ENCODE measurements at regions not wholly inside any gene's neighbourhood (a gene's known extent, or its start where the extent isn't known, plus 50 kb on each side); places are given as distances from the start of the nearest gene placed in this dataset.

DNA sequence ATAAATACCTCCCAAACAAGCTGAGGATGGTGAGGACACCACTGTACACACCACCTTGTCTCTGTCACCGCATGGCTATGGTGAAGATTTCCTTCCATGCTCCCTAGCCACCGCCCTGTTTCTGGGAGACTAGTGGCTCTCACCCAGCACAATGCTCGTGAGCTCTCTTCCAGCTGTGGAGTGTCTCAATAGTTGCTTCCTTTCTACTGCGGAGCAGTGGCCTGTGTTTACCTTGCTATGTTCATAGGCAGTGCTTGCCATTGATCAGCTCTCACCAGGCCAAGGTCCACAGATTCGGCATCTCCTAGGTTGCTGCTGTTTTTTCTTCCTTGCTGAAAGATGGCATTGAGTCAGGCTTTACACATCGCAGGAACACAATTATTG, 313.6 kb upstream of the RTL1 start:
- no peaks in the 10 kb centered on the region for H3K27me3 ChIP-seq (ENCODE audit: low read depth)
- H3K9me3 ChIP-seq, result no peaks in the 10 kb centered on the region
- H3K27ac ChIP-seq, result no peak overlapping the region
- intact Hi-C loops (cut with DNase I), result no loop called here
- H3K36me3 ChIP-seq, result no peaks in the 10 kb centered on the region
- DNase-seq, result no peak
- TF ChIP-seq, protein P1, sequence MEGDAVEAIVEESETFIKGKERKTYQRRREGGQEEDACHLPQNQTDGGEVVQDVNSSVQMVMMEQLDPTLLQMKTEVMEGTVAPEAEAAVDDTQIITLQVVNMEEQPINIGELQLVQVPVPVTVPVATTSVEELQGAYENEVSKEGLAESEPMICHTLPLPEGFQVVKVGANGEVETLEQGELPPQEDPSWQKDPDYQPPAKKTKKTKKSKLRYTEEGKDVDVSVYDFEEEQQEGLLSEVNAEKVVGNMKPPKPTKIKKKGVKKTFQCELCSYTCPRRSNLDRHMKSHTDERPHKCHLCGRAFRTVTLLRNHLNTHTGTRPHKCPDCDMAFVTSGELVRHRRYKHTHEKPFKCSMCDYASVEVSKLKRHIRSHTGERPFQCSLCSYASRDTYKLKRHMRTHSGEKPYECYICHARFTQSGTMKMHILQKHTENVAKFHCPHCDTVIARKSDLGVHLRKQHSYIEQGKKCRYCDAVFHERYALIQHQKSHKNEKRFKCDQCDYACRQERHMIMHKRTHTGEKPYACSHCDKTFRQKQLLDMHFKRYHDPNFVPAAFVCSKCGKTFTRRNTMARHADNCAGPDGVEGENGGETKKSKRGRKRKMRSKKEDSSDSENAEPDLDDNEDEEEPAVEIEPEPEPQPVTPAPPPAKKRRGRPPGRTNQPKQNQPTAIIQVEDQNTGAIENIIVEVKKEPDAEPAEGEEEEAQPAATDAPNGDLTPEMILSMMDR (IDR thresholded peaks at IDR 0.05), result no peak
- H3K4me3 ChIP-seq, result no peak overlapping the region
- ATAC-seq, result no peak
- no peaks in the 10 kb centered on the region for H3K4me1 ChIP-seq

DNA sequence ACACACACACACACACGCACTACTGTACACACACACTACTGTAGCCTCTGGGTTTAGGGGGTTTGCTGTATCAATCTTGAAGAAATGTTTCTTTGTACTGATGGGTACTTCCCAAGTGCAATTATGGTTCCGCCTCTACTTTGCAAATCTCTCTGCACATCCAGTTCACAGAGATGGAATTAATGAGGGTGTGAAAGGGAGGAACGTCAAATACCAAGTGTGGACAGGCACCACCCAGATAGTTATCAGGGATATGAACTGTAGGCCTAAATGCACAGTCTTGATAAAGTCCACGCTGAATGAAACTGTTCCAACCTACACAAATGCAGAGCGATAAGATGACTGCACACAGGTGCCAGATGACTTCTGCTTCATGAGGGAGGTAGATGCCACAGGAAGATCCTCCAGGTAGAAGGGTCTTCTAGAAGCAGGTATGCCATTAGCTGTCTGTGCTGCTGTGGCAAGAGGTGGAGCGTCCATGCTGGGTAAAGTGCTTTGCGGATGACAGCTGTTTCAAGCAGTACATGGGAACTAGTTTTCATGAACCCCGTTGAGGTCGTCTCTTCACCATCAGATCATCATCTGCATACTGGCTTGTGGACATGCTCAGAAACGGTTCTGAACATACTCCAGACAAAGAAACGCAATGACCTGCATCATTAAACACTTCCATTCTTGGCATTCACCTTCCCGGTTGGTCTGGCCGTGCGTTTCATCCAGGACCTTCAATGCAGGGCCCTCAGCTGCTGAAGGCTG, 314.3 kb upstream of the RTL1 start:
- H3K4me3 ChIP-seq, result no peak overlapping the region
- intact Hi-C loops (cut with DNase I), result no loop called here
- no peaks in the 10 kb centered on the region for H3K9me3 ChIP-seq
- H3K27me3 ChIP-seq (ENCODE audit: low read depth), result no peaks in the 10 kb centered on the region
- no peak for DNase-seq
- H3K4me1 ChIP-seq, result no peaks in the 10 kb centered on the region
- no peak overlapping the region for H3K27ac ChIP-seq
- ATAC-seq, result no peak
- no peaks in the 10 kb centered on the region for H3K36me3 ChIP-seq
- TF ChIP-seq, protein P1 (IDR thresholded peaks at IDR 0.05), result no peak

DNA sequence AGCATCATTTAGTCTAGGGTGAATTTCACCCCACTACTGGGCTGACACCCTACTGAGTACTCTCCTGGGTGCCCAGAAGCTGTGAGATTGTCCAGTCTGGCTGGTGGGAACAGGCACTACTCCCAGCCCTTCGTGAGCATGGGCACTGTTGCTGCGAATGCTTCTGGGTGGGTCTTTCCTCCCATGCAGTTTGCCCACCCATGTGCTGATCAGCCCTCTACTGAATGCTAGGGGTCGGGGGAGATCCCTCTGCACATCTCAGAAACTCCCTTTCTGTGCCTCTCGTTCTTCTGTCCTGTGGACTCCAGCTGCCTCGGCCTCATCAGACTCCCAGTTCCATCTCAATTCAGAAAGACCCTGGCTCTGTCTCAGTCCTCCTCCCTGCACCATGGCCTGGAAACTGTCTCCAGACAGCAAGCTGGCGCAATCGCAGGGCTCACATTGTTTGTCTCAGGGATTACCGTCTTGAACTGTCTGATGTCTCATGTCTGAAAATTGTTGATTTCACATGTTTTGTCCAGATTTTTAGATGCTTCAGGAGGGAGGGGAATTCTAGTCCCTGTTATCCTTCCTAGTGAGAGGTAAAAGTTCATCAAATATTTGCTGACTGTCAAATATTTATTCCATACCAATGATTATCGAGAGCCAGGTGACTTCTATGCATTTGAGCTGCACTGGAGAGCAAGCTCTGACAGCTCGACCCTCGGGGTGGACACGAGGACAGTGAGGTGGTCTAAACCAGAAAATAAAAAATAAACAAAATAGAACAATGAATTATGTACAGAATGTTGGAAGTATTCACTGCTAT, 316.6 kb upstream of the RTL1 start:
- DNase-seq, result no peak
- Histone ChIP-seq H3K4me1 (no peaks in the 10 kb centered on the region), H3K4me3 (no peak overlapping the region), H3K27me3 (ENCODE audit: low read depth) (no peaks in the 10 kb centered on the region), H3K27ac (no peak overlapping the region), H3K36me3 (no peaks in the 10 kb centered on the region), H3K9me3 (no peaks in the 10 kb centered on the region)
- no peak for ATAC-seq
- intact Hi-C loops (cut with DNase I), result no loop called here
- TF ChIP-seq, protein P1 (IDR thresholded peaks at IDR 0.05), result no peak

DNA sequence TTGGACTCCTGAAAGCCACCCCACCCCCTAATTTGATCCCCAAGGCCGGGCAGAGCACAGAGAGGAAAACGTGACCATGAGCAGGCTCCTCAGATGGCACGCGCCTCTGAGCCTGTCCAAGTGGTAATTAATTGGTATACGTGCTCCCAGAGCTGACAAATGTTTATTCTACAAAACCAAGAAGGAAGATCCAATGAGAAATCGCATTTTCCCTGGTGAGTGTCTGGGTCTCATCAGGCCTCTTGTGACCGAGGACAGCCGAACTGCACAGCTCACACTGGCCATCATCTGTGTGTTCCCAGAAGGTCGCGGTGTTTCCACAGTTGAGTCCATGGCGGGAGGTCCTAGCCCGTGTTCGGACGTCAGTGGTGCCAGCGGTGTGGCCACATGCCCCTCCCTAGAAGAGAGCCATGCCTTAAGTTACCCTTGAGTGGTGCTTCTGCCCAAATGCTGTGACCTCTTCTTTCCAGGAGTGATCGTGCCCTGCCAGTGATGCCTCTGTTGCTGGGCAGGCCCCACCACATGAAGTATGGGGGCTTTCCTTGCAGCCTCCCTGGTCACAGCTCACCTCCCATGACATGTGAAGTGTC, 317.5 kb upstream of the RTL1 start:
- ATAC-seq, result no peak
- TF ChIP-seq, protein P1 (IDR thresholded peaks at IDR 0.05), result no peak
- no peak overlapping the region for H3K4me3 ChIP-seq
- no peaks in the 10 kb centered on the region for H3K9me3 ChIP-seq
- no peaks in the 10 kb centered on the region for H3K36me3 ChIP-seq
- intact Hi-C loops (cut with DNase I), result no loop called here
- no peaks in the 10 kb centered on the region for H3K4me1 ChIP-seq
- DNase-seq, result no peak
- H3K27me3 ChIP-seq (ENCODE audit: low read depth), result no peaks in the 10 kb centered on the region
- no peak overlapping the region for H3K27ac ChIP-seq

DNA sequence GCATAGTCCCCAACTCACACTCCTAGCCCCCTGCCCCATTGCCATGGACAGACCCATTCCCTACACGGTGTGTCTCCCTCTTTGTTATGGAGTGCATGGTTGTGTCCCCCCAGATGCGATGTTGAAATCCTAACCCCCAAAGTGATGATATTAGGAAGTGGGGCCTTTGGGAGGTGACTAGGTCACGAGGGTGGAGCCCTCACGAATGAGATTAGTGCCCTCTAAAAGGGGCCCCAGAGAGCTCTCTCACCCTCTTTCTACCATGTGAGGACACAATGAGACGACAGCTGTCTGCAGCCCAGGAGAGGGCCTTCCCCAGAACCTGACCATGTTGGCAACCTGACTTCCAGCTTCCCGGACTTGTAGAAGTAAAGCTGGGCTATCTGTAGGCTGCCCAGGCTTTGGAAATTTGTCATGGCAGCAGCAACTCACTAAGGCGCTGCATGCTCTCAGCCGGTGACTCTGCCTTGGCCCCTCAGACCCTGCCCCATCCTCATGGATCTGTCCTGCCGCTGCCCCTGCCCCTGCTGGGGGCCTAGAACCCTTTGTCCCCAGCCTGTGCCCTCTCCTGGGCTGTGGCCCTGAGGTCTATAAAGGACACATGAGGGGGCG, 318.1 kb upstream of the RTL1 start:
- Histone ChIP-seq H3K27me3 (ENCODE audit: low read depth) (no peaks in the 10 kb centered on the region), H3K9me3 (no peaks in the 10 kb centered on the region), H3K4me3 (no peak overlapping the region), H3K36me3 (no peaks in the 10 kb centered on the region), H3K27ac (no peak overlapping the region), H3K4me1 (no peaks in the 10 kb centered on the region)
- no peak for ATAC-seq
- TF ChIP-seq, protein P1 (IDR thresholded peaks at IDR 0.05), result no peak
- DNase-seq, result no peak
- intact Hi-C loops (cut with DNase I), result no loop called here

Measured in lower lobe of right lung (tissue), 2 donors.